Small intestine (tissue), 7 donors: ENCODE measurements at regions not wholly inside any gene's neighbourhood (a gene's known extent, or its start where the extent isn't known, plus 50 kb on each side); places are given as distances from the start of the nearest gene placed in this dataset.
"Not testable (repeated sequence)": the region's sequence is repeated elsewhere in the genome, so short reads cannot be mapped to it uniquely, and the experiment has no call there.

ENCODE experiments used
- DNase-seq, 2 donors: peaks; one replicate each; pipeline versions ENCODE4 v3.0.0 to v3.0.0-alpha.2; 2013
- FAIRE-seq: peaks from 2 replicates; lab custom pipeline; 2012; peaks lifted over from hg19 to GRCh38; lab: Jason Lieb, UNC
- H3K27ac ChIP-seq, 3 donors: one replicate each; pipeline ENCODE4 v1.5.1; 2013; ENCODE audit warnings: low read length in 2 of 3, mild to moderate bottlenecking in 2 of 3, control low read depth in 1 of 3, inconsistent platforms in 1 of 3, low read depth in 1 of 3, moderate library complexity in 1 of 3
- H3K27me3 ChIP-seq, 3 donors: one replicate each; pipeline ENCODE4 v1.6.1; 2013; ENCODE audit warnings: low read length in 3 of 3, inconsistent platforms in 1 of 3; ENCODE audit not compliant: control insufficient read depth in 3 of 3, insufficient read depth in 3 of 3
- H3K36me3 ChIP-seq, 3 donors: one replicate each; pipeline ENCODE4 v1.6.1; 2013; ENCODE audit warnings: low read length in 3 of 3, inconsistent platforms in 1 of 3, low read depth in 1 of 3, mild to moderate bottlenecking in 1 of 3, moderate library complexity in 1 of 3; ENCODE audit not compliant: control insufficient read depth in 3 of 3, insufficient read depth in 2 of 3
- H3K4me1 ChIP-seq, 3 donors: one replicate each; pipeline ENCODE4 v1.6.1; 2013; ENCODE audit warnings: low read length in 2 of 3, inconsistent platforms in 1 of 3, low read depth in 1 of 3, mild to moderate bottlenecking in 1 of 3, moderate library complexity in 1 of 3; ENCODE audit not compliant: control insufficient read depth in 3 of 3, insufficient read depth in 2 of 3
- H3K4me3 ChIP-seq, 3 donors: one replicate each; pipeline ENCODE4 v1.5.1; 2013; ENCODE audit warnings: low read length in 3 of 3, control low read depth in 1 of 3, inconsistent platforms in 1 of 3, low read depth in 1 of 3, mild to moderate bottlenecking in 1 of 3, moderate library complexity in 1 of 3
- H3K9me3 ChIP-seq, 2 donors: one replicate each; pipeline ENCODE4 v1.6.1; 2013; ENCODE audit warnings: low read depth in 1 of 2, low read length in 1 of 2; ENCODE audit not compliant: control insufficient read depth in 2 of 2, insufficient read depth in 1 of 2
- WGBS, 3 donors: extraction: QIAGEN DNeasy Blood & Tissue Kit; methylation state at CpG; one replicate each; pipeline ENCODE4 v1.1.7; 2013; 5-methylcytosine and 5-hydroxymethylcytosine counted together
- donor health status: healthy with polysubstance abuse.
- donor health status: control.
- donor health status: control.
- donor health status: Bipolar disorder and iron deficiency.
- donor health status: healthy.

GRCh38 chr13:97770231-97770630 lies 183.2 kb upstream of the IPO5 start:
- not testable (repeated sequence) for H3K27ac ChIP-seq, H3K9me3 ChIP-seq, H3K27me3 ChIP-seq, DNase-seq, H3K4me3 ChIP-seq, H3K4me1 ChIP-seq, H3K36me3 ChIP-seq, FAIRE-seq
- WGBS, 3 donors, result 88 to 90% (median 89%) methylated on average over 5 of the region's 5 CpGs

GRCh38 chr13:97772466-97772865 lies 181.0 kb upstream of the IPO5 start:
- H3K4me3 ChIP-seq, DNase-seq, H3K27ac ChIP-seq, FAIRE-seq, H3K4me1 ChIP-seq, H3K36me3 ChIP-seq, H3K27me3 ChIP-seq, H3K9me3 ChIP-seq: not testable (repeated sequence)

- H3K27ac ChIP-seq, FAIRE-seq, H3K4me3 ChIP-seq, H3K27me3 ChIP-seq, H3K4me1 ChIP-seq, H3K9me3 ChIP-seq, H3K36me3 ChIP-seq, DNase-seq: not testable (repeated sequence)
- WGBS, 3 donors, result 81 to 83% (median 82%) methylated on average over 34 of the region's 34 CpGs
Measured at GRCh38 chr13:97774391-97775100, 178.9 kb upstream of the IPO5 start.

GRCh38 chr13:97780486-97780885 lies 173.0 kb upstream of the IPO5 start:
- H3K36me3 ChIP-seq, result no peaks in the 10 kb centered on the region
- H3K27ac ChIP-seq, result no peak overlapping the region
- no peaks in the 10 kb centered on the region for H3K9me3 ChIP-seq
- 58 to 65% (median 58%) methylated on average over 5 of the region's 5 CpGs for WGBS, 3 donors
- FAIRE-seq (no peak), DNase-seq (no peak)
- no peaks in the 10 kb centered on the region for H3K27me3 ChIP-seq
- no peaks in the 10 kb centered on the region for H3K4me1 ChIP-seq
- no peak overlapping the region for H3K4me3 ChIP-seq

- Histone ChIP-seq H3K36me3 (no peaks in the 10 kb centered on the region), H3K27ac (no peak overlapping the region), H3K9me3 (no peaks in the 10 kb centered on the region), H3K4me3 (no peak overlapping the region), H3K4me1 (no peaks in the 10 kb centered on the region), H3K27me3 (no peaks in the 10 kb centered on the region)
- FAIRE-seq, result no peak
- WGBS, 3 donors, result 90 to 93% (median 92%) methylated on average over 2 of the region's 2 CpGs
- DNase-seq, result no peak
Measured at GRCh38 chr13:97781891-97782305, 171.6 kb upstream of the IPO5 start.

GRCh38 chr13:97786510-97786909 lies 167.0 kb upstream of the IPO5 start:
- no peak for FAIRE-seq
- WGBS, 3 donors, result 76 to 86% (median 79%) methylated on average over 1 of the region's 1 CpG
- H3K4me1 ChIP-seq, result no peaks in the 10 kb centered on the region
- H3K4me3 ChIP-seq, result no peak overlapping the region
- H3K27me3 ChIP-seq, result no peaks in the 10 kb centered on the region
- H3K27ac ChIP-seq, result no peak overlapping the region
- no peak for DNase-seq
- H3K36me3 ChIP-seq, result no peaks in the 10 kb centered on the region
- H3K9me3 ChIP-seq, result peaks cover 1 to 7% of the 10 kb centered on the region in 2 donors

GRCh38 chr13:97797553-97797952 lies 155.9 kb upstream of the IPO5 start:
- no peak overlapping the region for H3K27ac ChIP-seq
- H3K4me3 ChIP-seq, result no peak overlapping the region
- H3K9me3 ChIP-seq, result peaks cover 0 to 23% of the 10 kb centered on the region in 2 donors
- H3K36me3 ChIP-seq, result no peaks in the 10 kb centered on the region
- H3K4me1 ChIP-seq, result no peaks in the 10 kb centered on the region
- FAIRE-seq (no peak), DNase-seq (no peak)
- WGBS, 3 donors, result 47 to 59% (median 58%) methylated on average over 4 of the region's 4 CpGs
- H3K27me3 ChIP-seq, result no peaks in the 10 kb centered on the region

GRCh38 chr13:97798171-97798821 lies 155.2 kb upstream of the IPO5 start:
- 64 to 82% (median 74%) methylated on average over 7 of the region's 7 CpGs for WGBS, 3 donors
- no peak for DNase-seq
- FAIRE-seq, result no peak
- no peaks in the 10 kb centered on the region for H3K36me3 ChIP-seq
- no peak overlapping the region for H3K27ac ChIP-seq
- peaks cover 0 to 16% of the 10 kb centered on the region in 2 donors for H3K9me3 ChIP-seq
- H3K4me3 ChIP-seq, result no peak overlapping the region
- H3K27me3 ChIP-seq, result no peaks in the 10 kb centered on the region
- no peaks in the 10 kb centered on the region for H3K4me1 ChIP-seq
